K562 (cell line): ENCODE measurements at regions not wholly inside any gene's neighbourhood (a gene's known extent, or its start where the extent isn't known, plus 50 kb on each side); places are given as distances from the start of the nearest gene placed in this dataset.

Experiments used
- ATAC-seq: fragments of 200-7000 bp; cut with Tn5 transposase; 3 replicates; pipeline ENCODE4 v1.9.1; 2020; ENCODE audit warnings: moderate library complexity
- BruUV-seq: library from RNA; stranded (reverse); fragments of 400-500 nt; replicated peaks from 2 replicates; lab custom pipeline; 2021; lab: Mats Ljungman, UMichigan
- CTCF ChIA-PET: fragments of 300-600 bp; formaldehyde crosslinking; extraction: SDS; loops from one replicate; lab custom pipeline; 2021; ENCODE audit warnings: low intra/inter-chr PET ratio; lab: Yijun Ruan, JAX
- POLR2A ChIA-PET: fragments of 300-600, 350-650 bp; sonication (Branson Sonifier 250); formaldehyde crosslinking; extraction: SDS; loops from one replicate; lab custom pipeline; 2021; ENCODE audit warnings: antibody characterized with exemption, inconsistent platforms; lab: Yijun Ruan, JAX
- DNase-seq, 4 experiments: peaks; one replicate each; pipeline versions ENCODE4 v3.0.0 to v3.0.0-alpha.2; 2011 to 2018; ENCODE audit warnings: low spot score in 3 of 4, mixed read lengths in 3 of 4; ENCODE audit errors: extremely low read depth in 1 of 4
- FAIRE-seq: peaks from 2 replicates; lab custom pipeline; 2011; peaks lifted over from hg19 to GRCh38; lab: Jason Lieb, UNC
- H2AFZ ChIP-seq: 2 replicates; pipeline ENCODE4 v1.6.0; 2011; ENCODE audit warnings: low read depth, low read length, control low read depth, inconsistent platforms
- H3K27ac ChIP-seq: fragments of 200-600 bp; 3 replicates; pipeline ENCODE4 v1.8.0; 2011; ENCODE audit warnings: low read depth, mild to moderate bottlenecking, control low read depth, inconsistent platforms, low read length, moderate library complexity, mixed read lengths; ENCODE audit errors: extremely low read depth
- H3K27me3 ChIP-seq, 2 experiments: fragments of 300-600 bp in 1 of 2; 2 replicates in 1 of 2; 3 replicates in 1 of 2; pipeline versions ENCODE4 v1.6.0 to v1.8.0; 2011; ENCODE audit warnings: inconsistent platforms in 2 of 2, low read length in 2 of 2, mild to moderate bottlenecking in 1 of 2, mixed read lengths in 1 of 2, moderate library complexity in 1 of 2; ENCODE audit not compliant: control insufficient read depth in 2 of 2, insufficient read depth in 2 of 2
- H3K36me3 ChIP-seq: fragments of 300-600 bp; 3 replicates; pipeline ENCODE4 v1.8.0; 2011; ENCODE audit warnings: mild to moderate bottlenecking, low read length, inconsistent platforms; ENCODE audit not compliant: control insufficient read depth, insufficient read depth
- H3K4me1 ChIP-seq, 2 experiments: fragments of 200-600 bp in 1 of 2; replicated peaks in 1 of 2; 2 replicates in 1 of 2; 3 replicates in 1 of 2; pipeline versions ENCODE4 v1.5.1 to v1.8.0; 2011; ENCODE audit warnings: inconsistent platforms in 2 of 2, low read length in 2 of 2, mild to moderate bottlenecking in 1 of 2, mixed read lengths in 1 of 2, moderate library complexity in 1 of 2; ENCODE audit not compliant: control insufficient read depth in 2 of 2, insufficient read depth in 2 of 2
- H3K4me2 ChIP-seq: 2 replicates; pipeline ENCODE4 v1.6.1; 2011; ENCODE audit warnings: low read length, control low read depth, inconsistent platforms, mixed read lengths; ENCODE audit not compliant: insufficient read depth
- H3K4me3 ChIP-seq: fragments of 200-600 bp; sonication (generic), shearing (Covaris generic); 2 replicates; pipeline ENCODE4 v1.5.1; 2016; ENCODE audit warnings: control low read depth, inconsistent platforms
- H3K79me2 ChIP-seq: fragments of 200-600 bp; 3 replicates; pipeline ENCODE4 v1.8.0; 2011; ENCODE audit warnings: low read length, inconsistent platforms; ENCODE audit not compliant: control insufficient read depth, insufficient read depth
- H3K9ac ChIP-seq, 2 experiments: 2 replicates each; pipeline versions ENCODE4 v1.6.0 to v1.6.1; 2011; ENCODE audit warnings: low read depth in 2 of 2, low read length in 2 of 2, control low read depth in 1 of 2, inconsistent platforms in 1 of 2, mild to moderate bottlenecking in 1 of 2, mixed read lengths in 1 of 2; ENCODE audit not compliant: insufficient read depth in 1 of 2
- H3K9me1 ChIP-seq: one replicate; pipeline ENCODE4 v1.6.0; 2011; ENCODE audit warnings: inconsistent platforms, mild to moderate bottlenecking, low read length, moderate library complexity; ENCODE audit not compliant: control insufficient read depth, insufficient read depth
- H3K9me3 ChIP-seq: replicated peaks from 2 replicates; pipeline ENCODE4 v1.5.1; 2011; ENCODE audit warnings: low read depth, low read length, inconsistent platforms; ENCODE audit not compliant: control insufficient read depth, insufficient read depth
- H4K20me1 ChIP-seq: replicated peaks from 2 replicates; pipeline ENCODE4 v1.6.1; 2011; ENCODE audit warnings: low read length, inconsistent platforms, mixed read lengths; ENCODE audit not compliant: control insufficient read depth, insufficient read depth
- DPF2 ChIP-seq: fragments of 450-650 bp; IDR thresholded peaks from 2 replicates; pipeline ENCODE4 v1.6.1; 2016
- JUNB ChIP-seq: fragments of 450-650 bp; formaldehyde crosslinking; conservative IDR thresholded peaks from 2 replicates; pipeline ENCODE4 v1.4.0; 2020; ENCODE audit warnings: mild to moderate bottlenecking
- LEF1 ChIP-seq: fragments of 450-650 bp; IDR thresholded peaks from 2 replicates; pipeline ENCODE4 v1.6.1; 2016; ENCODE audit warnings: mild to moderate bottlenecking
- MTA2 ChIP-seq: fragments of 450-650 bp; IDR thresholded peaks from 2 replicates; pipeline ENCODE4 v1.6.1; 2016; ENCODE audit warnings: low read depth
- RFX5 ChIP-seq: IDR thresholded peaks from 2 replicates; pipeline ENCODE4 v1.6.1; 2011; ENCODE audit warnings: low read depth, mild to moderate bottlenecking, improper control_type of control experiment, low read length
- SRSF3 ChIP-seq: fragments of 200-400 bp; formaldehyde crosslinking; IDR thresholded peaks from 2 replicates; pipeline ENCODE4 v1.6.1; 2016; ENCODE audit warnings: mild to moderate bottlenecking, low read length, moderate library complexity; ENCODE audit not compliant: insufficient read depth
- YBX1 ChIP-seq: fragments of 450-650 bp; IDR thresholded peaks from 2 replicates; pipeline ENCODE4 v1.7.1; 2016; ENCODE audit warnings: mild to moderate bottlenecking
- ZC3H11A ChIP-seq: IDR thresholded peaks from 2 replicates; pipeline ENCODE4 v1.6.1; 2012; ENCODE audit warnings: low read depth, low read length, improper control_type of control experiment
- ZNF436 ChIP-seq: fragments of 250-450, 450-650 bp; sonication (Bioruptor Pico); formaldehyde crosslinking; IDR thresholded peaks from 2 replicates; pipeline ENCODE4 v1.7.0; 2020; ENCODE audit warnings: mild to moderate bottlenecking
- WGBS: fragments of 100-300 bp; shearing (Covaris generic); methylation state at CpG from one replicate; pipeline ENCODE4 v1.1.6; 2016; ENCODE audit warnings: low coverage, mixed read lengths; ENCODE audit not compliant: insufficient coverage; ENCODE audit errors: missing lambda C conversion rate; 5-methylcytosine and 5-hydroxymethylcytosine counted together
- in situ Hi-C: fragments of 300-500 bp; cut with MboI; formaldehyde crosslinking; loops from 4 replicates; pipeline ENCODE4 v1.15.0; 2018; ENCODE audit warnings: inconsistent platforms, mixed read lengths
- intact Hi-C: fragments of 100-400 bp; cut with micrococcal nuclease; formaldehyde crosslinking; loops from 2 replicates; pipeline ENCODE4 v1.14.2; 2022
- TF ChIP-seq, protein P1 (sequence below): fragments of 250-450 bp; sonication (Bioruptor Pico); IDR thresholded peaks from 2 replicates; pipeline ENCODE4 v1.8.0; 2021; ENCODE audit warnings: borderline replicate concordance, mild to moderate bottlenecking, moderate library complexity; ENCODE audit not compliant: poor library complexity, severe bottlenecking
- TF ChIP-seq, protein P2 (sequence below): fragments of 450-650 bp; formaldehyde crosslinking; IDR thresholded peaks from 2 replicates; pipeline ENCODE4 v1.4.0; 2020; ENCODE audit warnings: mild to moderate bottlenecking, moderate library complexity

DNA sequence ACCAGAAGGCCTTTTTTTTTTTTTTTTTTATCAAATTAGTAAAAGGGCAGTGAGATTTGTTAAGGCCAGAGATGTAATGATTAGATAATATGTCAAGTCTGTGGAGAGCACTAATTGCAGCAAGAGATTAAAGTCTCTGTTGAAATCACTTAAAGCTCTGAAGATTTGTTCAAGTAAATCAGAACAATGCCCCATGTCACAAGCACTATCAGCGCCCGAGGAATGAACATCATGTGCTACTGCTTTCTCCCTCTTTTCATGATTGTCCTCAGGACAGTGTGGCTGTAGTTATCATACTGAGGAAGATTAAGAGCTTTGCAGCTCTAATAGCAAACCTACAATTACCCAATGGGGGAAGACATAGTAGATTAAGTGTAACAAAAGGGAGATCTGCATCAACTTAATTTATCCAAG is 71.1 kb downstream of the TDRD15 start:
- 0% methylated on average over 2 of the region's 2 CpGs for WGBS
- no peaks in the 10 kb centered on the region for H3K4me1 ChIP-seq
- ChIA-PET POLR2A (interaction anchor here (0.6 kb wide), 1 partner anchor 471 kb away, joined by 3 read pairs; no protein-coding TSS in a partner anchor), CTCF (no interaction called here)
- in situ Hi-C loops, result no loop called here
- H3K9me1 ChIP-seq, result no peaks in the 10 kb centered on the region
- no peaks in the 10 kb centered on the region for H3K36me3 ChIP-seq
- no peak overlapping the region for H3K9ac ChIP-seq
- DNase-seq (no peak), FAIRE-seq (no peak), ATAC-seq (no peak)
- H3K4me3 ChIP-seq, result no peak overlapping the region
- no peak overlapping the region for H2AFZ ChIP-seq
- H3K4me2 ChIP-seq, result no peak overlapping the region
- intact Hi-C loops, result no loop called here
- no TSS peak for BruUV-seq
- H3K9me3 ChIP-seq, result no peaks in the 10 kb centered on the region
- no peaks in the 10 kb centered on the region for H3K27me3 ChIP-seq
- no peaks in the 10 kb centered on the region for H3K79me2 ChIP-seq
- H4K20me1 ChIP-seq, result no peaks in the 10 kb centered on the region
- TF ChIP-seq ZNF436 (CRISPR knock-in tag), result no peak
- TF ChIP-seq, protein P1, sequence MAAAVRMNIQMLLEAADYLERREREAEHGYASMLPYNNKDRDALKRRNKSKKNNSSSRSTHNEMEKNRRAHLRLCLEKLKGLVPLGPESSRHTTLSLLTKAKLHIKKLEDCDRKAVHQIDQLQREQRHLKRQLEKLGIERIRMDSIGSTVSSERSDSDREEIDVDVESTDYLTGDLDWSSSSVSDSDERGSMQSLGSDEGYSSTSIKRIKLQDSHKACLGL (CRISPR knock-in tag), result no peak
- TF ChIP-seq DPF2, result no peak
- TF ChIP-seq YBX1, result no peak
- no peak for TF ChIP-seq SRSF3
- TF ChIP-seq RFX5, result no peak
- TF ChIP-seq, protein P2, sequence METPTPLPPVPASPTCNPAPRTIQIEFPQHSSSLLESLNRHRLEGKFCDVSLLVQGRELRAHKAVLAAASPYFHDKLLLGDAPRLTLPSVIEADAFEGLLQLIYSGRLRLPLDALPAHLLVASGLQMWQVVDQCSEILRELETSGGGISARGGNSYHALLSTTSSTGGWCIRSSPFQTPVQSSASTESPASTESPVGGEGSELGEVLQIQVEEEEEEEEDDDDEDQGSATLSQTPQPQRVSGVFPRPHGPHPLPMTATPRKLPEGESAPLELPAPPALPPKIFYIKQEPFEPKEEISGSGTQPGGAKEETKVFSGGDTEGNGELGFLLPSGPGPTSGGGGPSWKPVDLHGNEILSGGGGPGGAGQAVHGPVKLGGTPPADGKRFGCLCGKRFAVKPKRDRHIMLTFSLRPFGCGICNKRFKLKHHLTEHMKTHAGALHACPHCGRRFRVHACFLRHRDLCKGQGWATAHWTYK (CRISPR knock-in tag), result no peak
- TF ChIP-seq ZC3H11A, result no peak
- TF ChIP-seq JUNB, result no peak
- no peak for TF ChIP-seq LEF1
- no peak for TF ChIP-seq MTA2
- TF ChIP-seq, all 486 proteins: peak for 0
- H3K27ac ChIP-seq, result no peak overlapping the region
